ENCODE measurements at regions not wholly inside any gene's neighbourhood (a gene's known extent, or its start where the extent isn't known, plus 50 kb on each side); places are given as distances from the start of the nearest gene placed in this dataset.

GRCh38 chr2:164032995-164033394 is 297.2 kb upstream of the FIGN start:
- no peak overlapping the region for H3K27ac ChIP-seq (ENCODE audit: poor library complexity, severe bottlenecking)
- H3K4me3 ChIP-seq (ENCODE audit: severe bottlenecking): no peak overlapping the region
- no peaks in the 10 kb centered on the region for H3K36me3 ChIP-seq (ENCODE audit: low read depth)
- DNase-seq (ENCODE audit: low spot score): no peak
- ATAC-seq (ENCODE audit: low read depth): no peak
- no peaks in the 10 kb centered on the region for H3K4me1 ChIP-seq (ENCODE audit: insufficient read depth, poor library complexity, severe bottlenecking)
- no peaks in the 10 kb centered on the region for H3K9me3 ChIP-seq (ENCODE audit: severe bottlenecking)
- no peaks in the 10 kb centered on the region for H3K27me3 ChIP-seq (ENCODE audit: insufficient read depth, poor library complexity, severe bottlenecking)
- no peak for TF ChIP-seq CTCF (IDR thresholded peaks at IDR 0.05; ENCODE audit: poor library complexity, severe bottlenecking)

- no peak overlapping the region for H3K27ac ChIP-seq (ENCODE audit: poor library complexity, severe bottlenecking)
- no peak for TF ChIP-seq CTCF (IDR thresholded peaks at IDR 0.05; ENCODE audit: poor library complexity, severe bottlenecking)
Measured at GRCh38 chr2:164030623-164031022, 294.8 kb upstream of the FIGN start.

GRCh38 chr2:164028814-164029534 is 293.2 kb upstream of the FIGN start:
- no peaks in the 10 kb centered on the region for H3K4me1 ChIP-seq (ENCODE audit: insufficient read depth, poor library complexity, severe bottlenecking)
- no peaks in the 10 kb centered on the region for H3K9me3 ChIP-seq (ENCODE audit: severe bottlenecking)
- DNase-seq (ENCODE audit: low spot score) (no peak), ATAC-seq (ENCODE audit: low read depth) (no peak)
- TF ChIP-seq CTCF (IDR thresholded peaks at IDR 0.05; ENCODE audit: poor library complexity, severe bottlenecking): no peak
- no peak overlapping the region for H3K27ac ChIP-seq (ENCODE audit: poor library complexity, severe bottlenecking)
- no peaks in the 10 kb centered on the region for H3K36me3 ChIP-seq (ENCODE audit: low read depth)
- no peak overlapping the region for H3K4me3 ChIP-seq (ENCODE audit: severe bottlenecking)
- no peaks in the 10 kb centered on the region for H3K27me3 ChIP-seq (ENCODE audit: insufficient read depth, poor library complexity, severe bottlenecking)

More at GRCh38 chr2:164030623-164031022, 294.8 kb upstream of the FIGN start:
- DNase-seq (ENCODE audit: low spot score): no peak
- no peaks in the 10 kb centered on the region for H3K27me3 ChIP-seq (ENCODE audit: insufficient read depth, poor library complexity, severe bottlenecking)
- no peaks in the 10 kb centered on the region for H3K4me1 ChIP-seq (ENCODE audit: insufficient read depth, poor library complexity, severe bottlenecking)
- H3K9me3 ChIP-seq (ENCODE audit: severe bottlenecking): no peaks in the 10 kb centered on the region
- H3K36me3 ChIP-seq (ENCODE audit: low read depth): no peaks in the 10 kb centered on the region
- ATAC-seq (ENCODE audit: low read depth): no peak
- H3K4me3 ChIP-seq (ENCODE audit: severe bottlenecking): no peak overlapping the region

GRCh38 chr2:164024396-164024795 is 288.6 kb upstream of the FIGN start:
- Histone ChIP-seq H3K36me3 (ENCODE audit: low read depth) (no peaks in the 10 kb centered on the region), H3K9me3 (ENCODE audit: severe bottlenecking) (no peaks in the 10 kb centered on the region), H3K4me1 (ENCODE audit: insufficient read depth, poor library complexity, severe bottlenecking) (no peaks in the 10 kb centered on the region), H3K27me3 (ENCODE audit: insufficient read depth, poor library complexity, severe bottlenecking) (no peaks in the 10 kb centered on the region), H3K4me3 (ENCODE audit: severe bottlenecking) (no peak overlapping the region), H3K27ac (ENCODE audit: poor library complexity, severe bottlenecking) (no peak overlapping the region)
- TF ChIP-seq CTCF (IDR thresholded peaks at IDR 0.05; ENCODE audit: poor library complexity, severe bottlenecking): no peak
- ATAC-seq (ENCODE audit: low read depth) (no peak), DNase-seq (ENCODE audit: low spot score) (no peak)

GRCh38 chr2:164023896-164024295 is 288.1 kb upstream of the FIGN start:
- H3K36me3 ChIP-seq (ENCODE audit: low read depth): no peaks in the 10 kb centered on the region
- H3K4me3 ChIP-seq (ENCODE audit: severe bottlenecking): no peak overlapping the region
- TF ChIP-seq CTCF (IDR thresholded peaks at IDR 0.05; ENCODE audit: poor library complexity, severe bottlenecking): no peak
- ATAC-seq (ENCODE audit: low read depth): no peak
- no peaks in the 10 kb centered on the region for H3K27me3 ChIP-seq (ENCODE audit: insufficient read depth, poor library complexity, severe bottlenecking)
- no peak overlapping the region for H3K27ac ChIP-seq (ENCODE audit: poor library complexity, severe bottlenecking)
- no peak for DNase-seq (ENCODE audit: low spot score)
- H3K4me1 ChIP-seq (ENCODE audit: insufficient read depth, poor library complexity, severe bottlenecking): no peaks in the 10 kb centered on the region
- H3K9me3 ChIP-seq (ENCODE audit: severe bottlenecking): no peaks in the 10 kb centered on the region
